Omental fat pad (tissue), 1 donor: ENCODE measurements at regions not wholly inside any gene's neighbourhood (a gene's known extent, or its start where the extent isn't known, plus 50 kb on each side); places are given as distances from the start of the nearest gene placed in this dataset.
"Not testable (repeated sequence)": the region's sequence is repeated elsewhere in the genome, so short reads cannot be mapped to it uniquely, and the experiment has no call there.

Experiments
- ATAC-seq: fragments of 150-250 bp; one replicate; pipeline ENCODE4 v1.9.1; 2016; ENCODE audit warnings: mild to moderate bottlenecking, moderate library complexity; ENCODE audit not compliant: low FRiP score
- DNase-seq: peaks from one replicate; pipeline ENCODE4 v3.0.0-alpha.2; 2019; ENCODE audit warnings: low spot score

DNA sequence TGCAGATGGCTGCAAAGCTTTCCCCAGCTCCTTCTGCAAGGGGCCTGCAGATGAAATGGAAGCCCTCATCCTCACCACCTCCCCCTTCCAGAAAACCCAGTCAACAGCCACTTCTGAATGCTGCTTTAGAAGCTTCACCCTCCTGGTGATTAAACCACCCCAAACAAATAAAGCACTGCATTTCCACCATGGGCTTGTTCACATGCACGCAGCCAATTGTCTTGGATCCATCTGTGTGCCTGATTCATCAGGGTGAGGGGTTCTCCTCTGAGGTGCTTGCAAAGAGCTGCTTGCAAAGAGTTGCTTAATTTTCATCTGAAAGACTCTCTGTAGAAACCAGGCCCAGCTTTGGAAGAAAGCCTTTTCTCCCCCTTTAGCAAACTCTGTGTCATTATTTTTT lies 184.0 kb upstream of the OSBPL11 start:
- ATAC-seq, DNase-seq: not testable (repeated sequence)

DNA sequence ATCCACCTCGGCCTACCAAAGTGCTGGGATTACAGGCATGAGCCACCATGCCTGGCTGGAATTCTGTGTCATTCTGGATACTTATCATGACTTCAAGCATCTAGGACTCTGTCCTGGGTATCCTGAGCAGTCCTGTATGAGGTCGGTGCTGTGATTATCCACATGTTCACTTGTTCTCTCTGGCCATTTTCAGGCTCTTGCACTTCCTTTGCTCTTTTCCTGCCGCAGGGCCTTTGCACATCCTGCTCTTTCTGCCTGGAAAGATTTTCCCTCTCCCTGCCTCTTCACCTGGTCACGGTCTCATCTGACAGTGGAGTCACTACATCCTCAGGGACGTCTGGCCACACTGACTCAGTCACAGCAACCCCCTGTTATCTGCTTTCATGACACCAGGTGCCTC lies 184.6 kb upstream of the OSBPL11 start:
- ATAC-seq: not testable (repeated sequence)

DNA sequence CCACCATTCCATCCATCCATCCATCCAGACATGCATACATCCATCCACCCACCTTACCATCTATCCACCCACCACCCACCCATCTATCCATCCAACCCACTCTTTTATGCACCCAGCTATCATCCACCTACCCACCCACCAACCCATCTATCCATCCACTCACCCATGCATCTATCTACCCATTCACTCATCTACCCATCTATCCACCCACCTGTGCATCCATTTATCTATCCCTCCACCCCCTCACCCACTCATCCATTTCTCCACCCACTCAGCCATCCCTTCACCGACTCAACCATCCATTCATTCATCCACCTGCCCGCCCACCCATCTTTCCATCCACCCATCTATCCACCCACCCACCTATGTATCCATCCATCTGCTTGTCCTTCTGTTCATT lies 186.4 kb upstream of the OSBPL11 start:
- not testable (repeated sequence) for DNase-seq, ATAC-seq

More for the DNA sequence above, 184.6 kb upstream of the OSBPL11 start:
- not testable (repeated sequence) for DNase-seq

DNA sequence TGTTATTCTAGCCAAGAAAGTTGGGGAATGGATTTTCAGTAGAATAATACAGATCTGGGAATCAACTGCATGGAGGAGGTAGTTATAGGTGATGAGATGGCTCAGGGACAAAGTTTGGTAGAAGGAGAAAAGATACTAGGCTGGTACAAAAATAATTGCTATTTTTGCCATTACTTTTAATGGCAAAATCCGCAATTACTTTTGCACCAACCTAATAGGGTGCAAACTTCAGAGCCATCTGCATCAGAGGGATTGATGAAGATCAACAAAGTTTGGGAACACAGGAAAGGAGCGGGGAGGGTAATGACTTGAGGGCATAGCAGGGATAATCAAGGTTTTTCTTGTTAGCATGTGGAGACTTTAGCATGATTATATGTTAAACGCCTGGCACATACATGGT lies 178.7 kb upstream of the ROPN1B start:
- not testable (repeated sequence) for ATAC-seq, DNase-seq

DNA sequence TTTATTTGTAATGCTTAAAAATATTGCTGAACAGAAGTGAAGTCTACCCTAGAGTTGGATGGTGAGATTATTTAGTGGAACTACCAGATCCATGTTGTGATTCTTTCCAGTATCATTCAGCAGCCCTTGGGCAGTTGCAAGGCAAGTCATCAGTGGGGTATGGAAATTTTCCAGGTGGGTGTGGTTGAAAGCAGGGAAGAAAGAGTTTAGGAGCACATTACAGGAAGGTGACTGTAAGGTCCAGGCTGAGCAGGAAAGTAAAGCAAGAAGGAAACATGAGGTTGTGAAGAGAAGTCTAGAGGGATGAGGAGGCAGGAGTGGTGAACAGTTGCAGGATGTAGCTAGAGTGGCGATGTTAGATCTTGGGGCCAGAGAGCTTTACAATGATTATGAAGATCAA lies 178.0 kb upstream of the ROPN1B start:
- DNase-seq: not testable (repeated sequence)

DNA sequence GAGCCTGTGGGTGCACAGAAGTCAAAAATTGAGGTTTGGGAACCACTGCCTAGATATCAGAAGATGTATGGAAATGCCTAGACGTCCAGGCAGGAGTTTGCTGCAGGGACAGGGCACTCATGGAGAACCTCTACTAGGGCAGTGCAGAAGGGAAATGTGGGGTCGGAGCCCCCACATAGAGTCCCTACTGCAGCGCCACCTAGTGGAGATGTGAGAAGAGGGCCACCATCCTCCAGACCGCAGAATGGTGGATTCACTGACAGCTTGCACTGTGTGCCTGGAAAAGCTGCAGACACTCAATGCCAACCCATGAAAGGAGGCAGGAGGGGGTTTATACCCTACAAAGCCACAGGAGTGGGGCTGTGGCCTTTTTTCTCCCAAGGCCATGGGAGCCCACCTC lies 159.0 kb upstream of the ROPN1B start:
- not testable (repeated sequence) for ATAC-seq, DNase-seq

More for the DNA sequence above, 178.0 kb upstream of the ROPN1B start:
- ATAC-seq: not testable (repeated sequence)

DNA sequence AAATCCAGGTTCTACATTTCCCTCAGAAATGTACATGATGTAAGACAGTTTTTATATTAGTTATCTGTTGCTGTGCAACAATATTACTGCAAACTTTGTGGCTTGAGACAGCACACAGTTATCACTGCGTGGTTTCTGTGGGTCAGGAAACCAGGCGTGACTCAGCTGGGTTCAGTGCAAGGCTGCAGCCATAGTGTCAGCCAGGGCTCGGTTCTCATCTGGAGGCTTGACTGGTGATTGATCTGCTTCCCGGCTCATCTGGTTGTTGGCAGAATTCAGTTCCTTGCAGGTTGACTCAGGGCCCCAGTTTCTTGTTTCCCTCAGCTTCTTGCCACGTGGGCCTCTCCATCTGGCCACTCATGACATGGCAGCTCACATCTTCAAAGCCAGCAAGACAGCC lies 146.8 kb upstream of the ROPN1B start:
- ATAC-seq, DNase-seq: not testable (repeated sequence)

DNA sequence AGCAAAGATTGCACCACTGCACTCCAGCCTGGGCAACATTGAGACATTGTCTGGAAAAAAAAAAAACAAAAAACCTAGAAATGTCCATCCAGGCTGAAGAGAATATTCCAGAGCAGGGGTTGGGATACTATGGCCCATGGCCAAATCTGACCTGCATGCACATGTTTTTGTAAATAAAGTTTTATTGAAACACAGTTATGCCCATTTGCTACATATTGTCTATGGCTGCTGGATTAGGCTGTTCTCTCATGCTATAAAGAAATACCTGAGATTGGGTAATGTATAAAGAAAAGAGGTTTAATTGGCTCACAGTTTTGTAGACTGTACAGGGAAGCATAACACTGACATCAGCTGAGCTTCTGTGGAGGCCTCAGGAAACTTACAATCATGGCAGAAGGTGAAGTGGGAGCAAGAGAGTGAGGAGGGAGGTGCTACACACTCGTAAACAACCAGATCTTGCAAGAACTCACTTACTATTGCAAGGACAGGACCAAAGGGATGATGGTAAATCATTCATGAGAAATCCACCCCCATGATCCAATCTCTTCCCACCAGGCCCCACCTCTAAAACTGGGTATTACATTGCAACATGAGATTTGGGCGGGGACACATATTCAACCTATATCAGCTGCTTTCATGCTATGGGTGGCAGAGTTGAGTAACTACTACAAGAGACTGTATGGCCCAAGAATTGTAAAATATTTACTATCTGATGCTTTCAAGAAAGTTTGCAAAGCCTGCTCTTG lies 137.8 kb upstream of the ROPN1B start:
- not testable (repeated sequence) for ATAC-seq, DNase-seq

DNA sequence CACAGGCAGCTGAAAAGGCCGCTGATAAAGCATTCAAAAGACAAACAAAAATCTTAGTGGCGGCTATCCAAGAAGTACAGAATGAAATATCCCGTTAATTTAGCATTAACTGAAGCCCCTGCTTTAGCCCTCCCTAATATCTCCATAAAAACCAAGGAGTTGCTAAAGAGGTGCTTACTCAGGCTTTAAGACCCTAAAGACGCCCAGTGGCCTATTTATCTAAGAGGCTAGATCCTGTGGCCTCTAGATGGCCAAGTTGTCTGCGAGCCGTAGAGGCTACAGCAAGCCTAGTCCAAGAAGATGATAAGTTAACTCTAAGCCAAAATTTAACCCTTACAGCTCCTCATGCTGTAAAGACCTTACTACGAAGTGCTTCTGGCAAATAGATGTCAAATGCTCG lies 133.4 kb upstream of the ROPN1B start:
- not testable (repeated sequence) for ATAC-seq, DNase-seq

DNA sequence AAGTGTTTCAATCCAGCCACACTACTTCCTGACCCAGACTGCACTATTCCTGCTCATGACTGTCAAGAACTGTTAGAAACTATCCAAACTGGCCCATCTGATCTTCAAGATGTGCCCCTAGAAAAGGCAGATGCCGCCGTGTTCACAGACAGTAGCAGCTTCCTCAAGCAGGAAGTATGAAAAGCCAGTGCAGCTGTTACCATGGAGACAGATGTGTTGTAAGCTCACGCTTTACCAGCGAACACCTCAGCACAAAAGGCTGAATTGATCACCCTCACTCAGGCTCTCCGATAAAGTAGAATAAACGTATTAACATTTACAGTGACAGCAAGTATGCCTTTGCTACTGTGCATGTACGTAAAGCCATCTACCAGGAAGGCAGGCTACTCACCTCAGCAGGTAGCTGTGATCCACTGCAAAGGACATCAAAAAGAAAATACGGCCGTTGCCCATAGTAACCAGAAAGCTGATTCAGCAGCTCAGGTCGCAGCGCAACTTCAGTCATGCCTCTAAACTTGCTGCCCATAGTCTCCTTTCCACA lies 132.9 kb upstream of the ROPN1B start:
- DNase-seq, ATAC-seq: not testable (repeated sequence)

DNA sequence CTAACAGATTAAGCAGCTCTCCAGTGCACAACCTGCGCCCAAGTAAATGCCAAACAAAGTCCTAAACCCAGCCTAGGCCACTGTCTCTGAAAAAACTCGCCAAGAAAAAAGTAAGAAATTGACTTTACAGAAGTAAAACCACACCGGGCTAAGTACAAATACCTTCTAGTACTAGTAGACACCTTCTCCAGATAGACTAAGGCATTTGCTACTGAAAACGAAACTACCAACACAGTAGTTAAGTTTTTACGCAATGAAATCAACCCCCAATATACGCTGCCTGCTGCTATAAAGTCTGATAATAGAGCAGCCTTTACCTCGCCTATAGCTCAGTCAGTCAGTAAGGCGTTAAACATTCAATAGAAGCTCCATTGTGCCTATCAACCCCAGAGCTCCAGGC lies 132.2 kb upstream of the ROPN1B start:
- not testable (repeated sequence) for ATAC-seq, DNase-seq

DNA sequence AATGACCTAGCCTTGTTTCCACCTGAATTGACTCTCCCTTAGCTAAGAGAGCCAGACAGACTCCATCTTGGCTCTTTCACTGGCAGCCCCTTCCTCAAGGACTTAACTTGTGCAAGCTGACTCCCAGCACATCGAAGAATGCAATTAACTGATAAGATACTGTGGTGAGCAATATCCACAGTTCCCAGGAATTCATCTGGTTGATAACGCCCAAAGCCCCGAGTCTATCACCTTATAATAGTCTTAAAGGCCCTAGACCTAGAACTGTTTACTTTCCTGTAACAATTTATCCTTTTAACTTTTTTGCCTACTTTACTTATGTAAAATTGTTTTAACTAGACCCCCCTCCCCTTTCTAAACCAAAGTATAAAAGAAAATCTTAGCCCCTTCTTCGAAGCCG lies 130.1 kb upstream of the ROPN1B start:
- DNase-seq, ATAC-seq: not testable (repeated sequence)

DNA sequence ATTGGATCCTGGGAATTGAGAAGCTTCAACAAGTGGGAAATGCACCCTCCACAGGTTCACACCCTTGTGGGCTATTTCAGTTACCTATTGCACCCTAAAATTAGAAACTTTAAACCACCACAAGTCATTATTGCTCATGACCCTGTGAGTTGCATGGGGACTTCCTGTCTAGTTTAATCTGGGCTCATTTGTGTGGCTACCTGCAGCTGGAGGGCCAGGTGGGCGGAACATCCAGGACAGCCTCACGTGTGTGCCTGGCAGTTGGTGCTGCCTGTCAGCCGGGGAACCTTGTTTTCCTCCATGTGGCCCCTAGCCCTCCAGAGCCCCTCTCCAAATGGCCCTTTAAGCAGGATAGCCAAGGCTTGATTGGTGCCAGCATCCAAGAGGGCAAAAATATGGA lies 128.5 kb upstream of the ROPN1B start:
- DNase-seq, ATAC-seq: not testable (repeated sequence)

DNA sequence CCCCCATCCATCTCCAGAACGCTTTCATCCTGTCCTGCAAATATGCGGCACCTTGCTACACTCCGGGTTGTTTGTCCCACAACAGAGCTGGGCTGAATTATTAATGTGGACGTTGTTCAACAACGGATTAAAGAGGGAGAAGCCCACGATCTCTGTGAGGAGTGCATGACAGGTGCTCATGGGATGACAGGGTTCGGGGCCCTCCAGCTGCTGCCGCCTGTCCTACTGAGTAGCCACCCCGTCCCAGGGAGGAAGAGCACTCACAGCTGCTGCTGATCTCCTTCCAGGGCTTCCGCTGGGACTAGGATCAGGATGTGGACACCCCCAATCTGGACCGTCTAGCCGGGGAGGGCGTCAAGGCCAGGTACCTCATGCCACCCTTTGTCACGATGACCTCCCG lies 121.0 kb upstream of the ROPN1B start:
- not testable (repeated sequence) for DNase-seq, ATAC-seq

DNA sequence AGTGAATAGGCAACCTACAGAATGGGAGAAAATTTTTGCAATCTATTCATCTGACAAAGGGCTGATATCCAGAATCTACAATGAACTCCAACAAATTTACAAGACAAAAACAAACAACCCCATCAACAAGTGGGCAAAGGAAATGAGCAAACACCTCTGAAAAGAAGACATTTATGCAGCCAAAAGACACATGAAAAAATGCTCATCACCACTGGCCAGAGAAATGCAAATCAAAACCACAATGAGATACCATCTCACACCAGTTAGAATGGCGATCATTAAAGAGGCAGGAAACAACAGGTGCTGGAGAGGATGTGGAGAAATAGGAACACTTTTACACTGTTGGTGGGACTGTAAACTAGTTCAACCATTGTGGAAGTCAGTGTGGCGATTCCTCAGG lies 114.0 kb upstream of the ROPN1B start:
- ATAC-seq, DNase-seq: not testable (repeated sequence)

DNA sequence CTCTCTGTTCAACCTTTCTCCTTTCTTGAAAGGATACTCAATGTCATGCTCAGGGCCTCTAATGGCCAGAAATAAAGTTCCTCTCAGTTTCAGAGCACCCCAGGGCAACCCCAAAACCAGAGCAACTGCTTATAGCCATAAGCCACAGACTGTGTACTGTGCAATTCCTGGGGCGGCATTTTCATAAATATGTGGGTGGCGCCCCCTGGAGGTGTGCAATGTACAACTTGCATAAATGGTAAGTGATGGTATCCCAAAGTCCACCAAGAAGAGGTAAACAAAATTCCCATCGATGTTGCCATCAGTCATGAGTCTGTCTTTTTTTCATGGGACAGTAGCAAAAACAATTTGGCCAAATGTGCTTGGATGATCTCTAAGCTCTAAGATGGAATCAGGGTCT lies 108.4 kb upstream of the ROPN1B start:
- DNase-seq, ATAC-seq: not testable (repeated sequence)

DNA sequence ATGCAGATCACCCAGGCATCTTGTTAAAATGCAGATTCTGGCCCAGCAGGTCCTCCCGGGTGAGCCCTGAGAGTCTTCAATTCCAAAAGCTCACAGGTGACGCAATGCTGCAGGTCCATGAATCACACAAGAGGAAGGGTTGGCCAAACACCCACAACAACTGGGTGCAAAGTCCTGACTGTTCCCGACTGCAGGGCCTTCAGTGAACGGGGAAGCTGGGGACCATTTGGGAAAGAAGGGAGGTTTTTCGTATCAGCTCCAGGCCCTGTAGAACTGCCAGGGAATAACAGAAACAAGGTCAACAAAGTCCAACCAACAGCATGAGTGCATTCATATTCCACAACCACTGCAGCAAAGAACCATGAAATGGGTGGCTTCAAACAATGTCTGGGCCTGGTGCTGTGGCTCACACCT lies 106.1 kb upstream of the ROPN1B start:
- DNase-seq, ATAC-seq: not testable (repeated sequence)

DNA sequence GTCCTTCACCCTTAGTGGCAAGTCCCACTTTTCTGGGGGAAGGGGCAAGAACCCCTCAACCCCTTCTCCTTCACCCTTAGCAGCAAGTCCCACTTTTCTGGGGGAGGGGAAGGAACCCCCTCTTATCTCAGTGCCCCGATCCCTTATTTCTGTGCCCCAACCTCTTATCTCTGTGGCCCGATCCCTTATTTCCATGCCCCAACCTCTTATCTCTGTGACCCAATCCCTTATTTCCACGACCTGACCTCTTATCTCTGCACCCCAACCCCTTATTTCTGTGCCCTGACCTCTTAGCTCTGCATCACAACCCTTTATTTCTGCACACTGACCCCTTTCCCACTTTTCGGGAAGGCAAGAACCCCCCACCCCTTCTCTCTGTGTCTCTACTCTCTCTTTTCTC lies 104.4 kb upstream of the ROPN1B start:
- DNase-seq, ATAC-seq: not testable (repeated sequence)

DNA sequence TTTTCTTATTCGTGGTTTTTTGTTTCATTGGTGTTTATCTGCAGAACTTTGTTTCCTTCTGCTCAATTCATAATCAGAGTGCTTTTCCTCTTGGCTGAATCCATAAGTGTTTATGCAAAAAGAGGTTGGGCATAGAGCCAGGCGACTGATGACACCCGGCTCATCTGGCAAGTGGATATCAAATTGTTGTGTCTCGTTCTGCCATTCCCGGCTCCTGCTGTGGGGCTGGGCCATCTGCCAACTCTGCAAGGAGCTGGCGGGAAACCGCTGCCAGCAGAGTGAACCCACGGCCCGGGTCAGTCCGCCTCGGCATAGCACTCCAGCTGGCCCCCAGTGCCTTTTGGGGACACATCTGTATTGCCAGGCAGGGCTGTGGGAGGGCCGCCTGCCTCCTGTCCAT lies 83.0 kb upstream of the ROPN1B start:
- not testable (repeated sequence) for ATAC-seq, DNase-seq

DNA sequence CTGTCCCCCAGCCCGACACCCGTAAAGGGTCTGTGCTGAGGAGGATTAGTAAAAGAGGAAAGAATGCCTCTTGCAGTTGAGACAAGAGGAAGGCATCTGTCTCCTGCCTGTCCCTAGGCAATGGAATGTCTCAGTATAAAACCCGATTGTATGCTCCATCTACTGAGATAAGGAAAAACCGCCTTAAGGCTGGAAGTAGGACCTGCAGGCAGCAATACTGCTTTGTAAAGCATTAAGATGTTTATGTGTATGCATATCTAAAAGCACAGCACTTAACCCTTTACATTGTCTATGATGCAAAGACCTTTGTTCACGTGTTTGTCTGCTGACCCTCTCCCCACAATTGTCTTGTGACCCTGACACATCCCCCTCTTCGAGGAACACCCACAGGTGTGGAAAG lies 69.8 kb upstream of the ROPN1B start:
- not testable (repeated sequence) for ATAC-seq, DNase-seq

DNA sequence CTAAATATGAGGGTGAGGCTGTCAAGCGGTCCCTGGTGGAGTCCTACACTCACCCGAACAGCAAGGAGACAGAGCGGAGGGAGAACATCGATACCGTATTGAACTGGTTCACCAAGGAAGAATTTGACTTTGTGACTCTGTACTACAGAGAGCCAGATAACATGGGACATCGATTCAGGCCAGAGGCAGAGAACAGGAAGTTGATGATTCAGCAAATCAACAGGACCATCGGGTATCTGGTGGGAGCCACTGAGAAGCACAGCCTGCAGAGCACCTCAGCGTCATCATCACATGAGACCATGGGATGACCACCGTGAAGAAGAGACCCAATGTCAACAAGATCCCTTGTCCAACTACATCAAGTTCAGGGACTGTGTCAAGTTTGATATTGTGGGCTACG lies 67.5 kb upstream of the ROPN1B start:
- DNase-seq, ATAC-seq: not testable (repeated sequence)
